ENCODE measurements at regions not wholly inside any gene's neighbourhood (a gene's known extent, or its start where the extent isn't known, plus 50 kb on each side); places are given as distances from the start of the nearest gene placed in this dataset.
"Not testable (repeated sequence)": the region's sequence is repeated elsewhere in the genome, so short reads cannot be mapped to it uniquely, and the experiment has no call there.

- DNase-seq = no peak
Observed at GRCh38 chr13:56528040-56528790, 612.5 kb upstream of the PRR20A start.

- DNase-seq = no peak
Observed at GRCh38 chr13:56530096-56530495, 610.6 kb upstream of the PRR20A start.

GRCh38 chr13:56547921-56548320 is 592.8 kb upstream of the PRR20A start:
- DNase-seq = not testable (repeated sequence)

GRCh38 chr13:56558698-56559320 is 581.9 kb upstream of the PRR20A start:
- no peak for DNase-seq

- no peak for DNase-seq
Observed at GRCh38 chr13:56561327-56561726, 579.4 kb upstream of the PRR20A start.

GRCh38 chr13:56563663-56564062 is 577.1 kb upstream of the PRR20A start:
- DNase-seq = no peak

GRCh38 chr13:56586976-56587375 is 553.7 kb upstream of the PRR20A start:
- DNase-seq = no peak

GRCh38 chr13:56615572-56615971 is 525.1 kb upstream of the PRR20A start:
- DNase-seq = no peak

GRCh38 chr13:56622840-56623239 is 517.9 kb upstream of the PRR20A start:
- no peak for DNase-seq

GRCh38 chr13:56628886-56629285 is 511.8 kb upstream of the PRR20A start:
- not testable (repeated sequence) for DNase-seq

- not testable (repeated sequence) for DNase-seq
Observed at GRCh38 chr13:56631060-56631459, 509.7 kb upstream of the PRR20A start.

- no peak for DNase-seq
Observed at GRCh38 chr13:56653043-56653442, 487.7 kb upstream of the PRR20A start.

GRCh38 chr13:56659041-56659471 is 481.7 kb upstream of the PRR20A start:
- DNase-seq = no peak

GRCh38 chr13:56670563-56670962 is 470.2 kb upstream of the PRR20A start:
- no peak for DNase-seq

GRCh38 chr13:56681404-56681803 is 459.3 kb upstream of the PRR20A start:
- DNase-seq = no peak

GRCh38 chr13:56687131-56687530 is 453.6 kb upstream of the PRR20A start:
- DNase-seq = no peak

GRCh38 chr13:56697011-56697410 is 443.7 kb upstream of the PRR20A start:
- no peak for DNase-seq

- DNase-seq = no peak
Observed at GRCh38 chr13:56700324-56700723, 440.4 kb upstream of the PRR20A start.

GRCh38 chr13:56706485-56706884 is 434.2 kb upstream of the PRR20A start:
- DNase-seq = no peak

GRCh38 chr13:56713656-56714055 is 427.1 kb upstream of the PRR20A start:
- no peak for DNase-seq

- no peak for DNase-seq
Observed at GRCh38 chr13:56718791-56719190, 421.9 kb upstream of the PRR20A start.

- DNase-seq = no peak
Observed at GRCh38 chr13:56720841-56721240, 419.9 kb upstream of the PRR20A start.

- DNase-seq = no peak
Observed at GRCh38 chr13:56735537-56735942, 405.2 kb upstream of the PRR20A start.

- DNase-seq = no peak
Observed at GRCh38 chr13:56736966-56737365, 403.8 kb upstream of the PRR20A start.

All from inflammatory macrophage (primary cell).